ENCODE measurements at regions not wholly inside any gene's neighbourhood (a gene's known extent, or its start where the extent isn't known, plus 50 kb on each side); places are given as distances from the start of the nearest gene placed in this dataset.
"Not testable (repeated sequence)": the region's sequence is repeated elsewhere in the genome, so short reads cannot be mapped to it uniquely, and the experiment has no call there.

DNA sequence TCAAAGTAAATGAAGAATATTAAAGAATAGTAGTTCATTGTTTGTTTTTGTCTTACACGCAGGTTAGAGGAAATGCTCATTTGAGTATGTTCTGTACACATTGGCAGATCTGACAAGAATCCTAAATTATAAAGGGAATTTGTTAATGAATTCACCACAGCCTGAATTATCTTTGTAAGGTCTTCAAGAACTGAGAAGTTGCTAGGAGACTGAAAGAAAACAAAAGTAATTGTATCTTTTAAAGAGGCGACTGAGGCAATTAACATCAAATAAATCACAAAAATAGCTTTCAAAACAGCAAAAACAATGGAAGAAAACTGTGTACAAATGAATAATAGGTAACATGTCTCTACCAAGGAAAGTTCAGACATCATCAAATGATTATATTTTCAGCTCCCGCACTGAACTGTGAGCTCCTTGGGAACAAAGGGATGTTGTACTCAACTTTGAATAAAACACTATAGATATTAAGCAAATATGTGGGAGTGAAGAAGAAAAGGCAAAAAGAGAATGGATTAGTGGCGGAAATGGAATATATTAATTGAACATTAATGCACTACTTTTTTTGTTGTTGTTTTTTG lies 51.7 kb upstream of the ATIC start:
- DNase-seq, result peak; percentile 39

DNA sequence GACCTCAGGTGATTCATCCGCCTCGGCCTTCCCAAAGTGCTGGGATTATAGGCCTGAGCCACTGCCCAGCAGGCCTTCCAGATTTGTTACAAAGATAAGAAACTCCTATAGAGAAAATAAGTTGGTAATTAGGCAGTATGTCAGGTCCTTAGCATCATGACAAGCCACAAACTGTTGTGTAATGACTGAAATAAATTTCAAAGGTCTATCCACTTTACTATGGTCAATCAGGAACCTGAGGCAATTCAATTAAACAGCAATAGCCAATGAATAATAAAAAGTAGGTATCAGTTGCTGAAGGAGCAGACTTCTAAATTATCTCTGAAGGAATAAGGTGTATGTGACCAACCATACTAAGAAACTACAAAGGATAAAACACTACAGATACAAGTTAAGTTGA lies 62.4 kb upstream of the ATIC start:
- DNase-seq, result no peak

DNA sequence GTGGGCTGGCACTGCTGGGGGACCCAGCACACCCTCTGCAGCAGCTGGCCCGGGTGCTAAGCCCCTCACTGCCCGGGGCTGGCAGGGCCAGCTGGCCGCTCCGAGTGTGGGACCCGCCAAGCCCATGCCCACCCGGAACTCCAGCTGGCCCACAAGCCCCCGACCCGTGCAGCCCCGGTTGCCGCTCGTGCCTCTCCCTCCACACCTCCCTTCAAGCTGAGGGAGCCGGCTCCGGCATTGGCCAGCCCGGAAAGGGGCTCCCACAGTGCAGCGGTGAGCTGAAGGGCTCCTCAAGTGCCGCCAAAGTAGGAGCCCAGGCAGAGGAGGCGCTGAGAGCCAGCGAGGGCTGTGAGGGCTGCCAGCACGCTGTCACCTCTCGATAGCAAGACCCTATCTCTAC lies 65.9 kb upstream of the ATIC start:
- DNase-seq, result not testable (repeated sequence)

DNA sequence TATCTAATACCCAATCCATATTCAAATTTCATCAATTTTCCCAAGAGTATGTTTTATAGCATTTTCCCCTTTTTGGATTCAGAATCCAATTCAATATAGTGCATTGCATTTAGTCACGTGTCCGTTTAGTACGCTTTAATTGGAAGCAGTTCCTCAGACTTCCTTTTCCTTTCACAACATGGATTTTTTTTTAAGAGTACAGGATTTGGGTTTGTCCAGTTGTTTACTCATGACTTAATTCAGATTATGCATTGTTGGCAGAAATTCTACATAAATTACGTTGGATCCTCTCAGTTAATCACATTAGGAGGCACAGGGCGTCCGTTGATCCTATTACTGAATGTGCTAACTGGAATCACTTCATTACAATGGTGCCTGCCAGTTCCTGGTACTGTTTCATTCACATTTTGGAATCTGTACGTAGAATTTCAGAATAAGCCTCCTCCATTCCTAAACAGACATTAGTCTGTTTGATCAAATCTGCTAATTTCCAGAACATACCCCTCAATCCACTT lies 70.0 kb upstream of the ATIC start:
- no peak for DNase-seq

DNA sequence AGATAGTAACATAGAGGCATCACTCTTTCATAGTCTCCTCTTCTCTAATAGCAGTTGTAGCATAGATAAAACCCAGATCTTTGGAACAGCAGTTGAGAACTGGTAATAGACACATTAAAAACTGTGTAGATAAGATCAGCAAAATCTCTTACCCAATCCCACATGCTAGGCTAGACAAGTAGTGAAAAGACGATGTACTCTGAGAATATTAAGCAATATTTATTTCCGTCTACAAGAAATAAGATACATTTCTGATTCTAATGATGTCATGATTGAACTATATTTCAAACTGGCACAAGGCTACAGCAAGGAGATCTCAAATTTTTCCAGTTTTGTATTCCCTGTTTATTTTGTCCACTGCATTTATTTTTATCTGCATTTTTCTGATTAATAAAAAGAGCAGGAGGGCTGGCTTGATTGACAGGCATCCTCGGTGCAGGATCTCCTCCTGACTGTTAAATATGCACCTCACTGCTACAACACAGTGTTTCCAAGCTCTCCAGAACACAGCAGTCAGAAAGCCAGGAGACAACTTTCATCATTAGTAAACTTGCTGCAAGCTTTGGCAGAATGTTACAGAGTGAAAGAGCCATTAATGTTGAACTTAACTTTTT lies 73.3 kb upstream of the ATIC start:
- no peak for DNase-seq

DNA sequence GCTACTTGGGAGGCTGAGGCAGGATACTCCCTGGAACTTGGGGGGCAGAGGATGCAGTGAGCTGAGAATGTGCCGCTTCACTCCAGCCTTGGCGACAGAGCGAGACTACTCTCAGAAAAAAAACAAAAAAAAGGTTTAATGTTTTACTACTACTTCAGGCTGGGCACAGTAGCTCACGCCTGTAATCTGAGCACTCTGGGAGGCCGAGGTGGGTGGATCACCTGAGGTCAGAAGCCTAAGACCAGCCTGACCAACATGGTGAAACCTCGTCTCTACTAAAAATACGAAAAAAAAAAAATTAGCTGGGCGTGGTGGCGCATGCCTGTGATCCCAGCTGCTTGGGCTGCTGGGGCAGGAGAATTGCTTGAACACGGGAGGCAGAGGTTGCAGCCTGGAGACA lies 75.7 kb upstream of the ATIC start:
- DNase-seq, result no peak

DNA sequence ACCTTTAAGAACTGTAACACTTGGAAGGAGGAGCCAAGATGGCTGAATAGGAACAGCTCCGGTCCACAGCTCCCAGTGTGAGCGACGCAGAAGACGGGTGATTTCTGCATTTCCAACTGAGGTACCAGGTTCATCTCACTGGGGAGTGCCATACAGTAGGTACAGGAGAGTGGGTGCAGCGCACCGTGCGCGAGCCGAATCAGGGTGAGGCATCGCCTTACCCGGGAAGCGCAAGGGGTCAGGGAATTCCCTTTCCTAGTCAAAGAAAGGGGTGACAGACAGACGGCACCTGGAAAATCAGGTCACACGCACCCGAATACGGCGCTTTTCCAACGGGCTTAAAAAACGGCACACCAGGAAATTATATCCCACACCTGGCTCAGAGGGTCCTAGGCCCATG lies 81.8 kb upstream of the ABCA12 start:
- not testable (repeated sequence) for DNase-seq

DNA sequence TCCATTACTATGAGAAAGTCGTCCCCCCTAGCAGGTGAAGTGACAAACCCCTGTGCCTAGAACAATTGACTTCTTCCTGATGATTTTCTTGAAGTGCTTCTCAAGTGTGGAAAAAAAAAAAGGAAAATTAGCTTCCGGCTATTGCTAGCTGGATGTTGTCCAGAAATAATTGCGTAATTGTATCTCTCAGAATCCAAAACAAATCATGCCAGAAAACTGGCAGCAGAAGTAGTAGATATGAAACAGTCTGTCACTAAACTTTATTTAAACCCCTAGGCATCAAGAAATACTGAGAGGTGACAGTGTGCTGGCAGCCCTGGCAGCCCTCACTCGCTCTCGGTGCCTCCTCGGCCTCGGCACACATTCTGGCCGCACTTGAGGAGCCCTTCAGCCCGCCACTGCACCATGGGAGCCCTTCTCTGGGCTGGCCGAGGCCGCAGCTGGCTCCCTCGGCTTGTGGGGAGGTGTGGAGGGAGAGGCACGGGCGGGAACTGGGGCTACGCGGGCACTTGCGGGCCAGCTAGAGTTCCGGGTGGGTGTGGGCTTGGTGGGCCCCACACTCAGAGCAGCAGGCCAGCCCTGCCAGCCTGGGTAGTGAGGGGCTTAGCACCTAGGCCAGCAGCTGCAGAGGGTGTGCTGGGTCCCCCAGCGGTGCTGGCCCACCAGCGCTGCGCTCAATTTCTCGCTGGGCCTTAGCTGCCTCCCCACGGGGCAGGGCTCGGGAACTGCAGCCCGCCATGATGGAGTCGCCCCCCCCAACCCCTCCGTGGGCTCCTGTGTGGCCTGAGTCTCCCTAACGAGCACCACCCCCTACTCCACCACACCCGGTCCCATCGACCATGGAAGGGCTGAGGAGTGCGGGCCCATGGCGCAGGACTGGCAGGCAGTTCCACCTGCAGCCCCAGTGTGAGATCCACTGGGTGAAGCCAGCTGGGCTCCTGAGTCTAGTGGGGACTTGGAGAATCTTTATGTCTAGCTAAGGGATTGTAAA lies 80.5 kb upstream of the ABCA12 start:
- no peak for DNase-seq

DNA sequence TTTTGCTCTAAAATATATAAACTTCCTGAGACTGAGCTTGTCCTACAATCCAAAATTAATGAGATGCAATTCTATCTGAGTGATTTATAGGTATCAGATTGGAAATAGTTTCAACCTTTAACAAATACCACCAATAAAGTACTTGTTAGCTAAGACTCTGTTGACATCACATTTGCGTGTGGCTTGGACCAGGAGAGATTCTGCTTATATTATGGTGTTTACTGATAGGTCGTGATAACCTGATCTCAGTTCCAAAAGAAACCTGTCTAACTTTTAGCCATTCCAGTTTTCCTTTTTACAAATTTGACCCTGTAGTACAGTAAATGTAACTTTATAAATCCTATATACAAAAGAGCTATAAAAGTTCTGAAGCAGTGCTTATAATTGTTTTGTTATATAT lies 78.4 kb upstream of the ABCA12 start:
- no peak for DNase-seq

DNA sequence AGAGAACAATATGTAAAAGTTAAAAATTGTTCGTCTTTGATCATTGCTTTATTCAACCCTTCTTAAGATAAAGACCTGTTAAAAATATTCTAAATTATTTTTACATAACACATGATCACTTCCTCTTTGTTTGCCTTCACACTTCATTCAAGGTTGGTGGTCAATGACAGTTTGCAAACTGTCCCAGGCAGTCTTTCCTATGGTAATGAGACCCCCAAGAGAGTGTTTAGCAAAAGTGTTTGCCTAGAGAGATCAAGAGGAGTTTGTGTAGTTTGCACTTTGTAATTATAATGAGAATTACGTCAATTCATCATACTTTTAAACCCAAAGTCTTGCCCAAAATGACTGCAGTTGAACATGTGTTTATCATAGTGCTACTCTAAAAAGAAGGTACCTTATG lies 77.2 kb upstream of the ABCA12 start:
- DNase-seq, result no peak

DNA sequence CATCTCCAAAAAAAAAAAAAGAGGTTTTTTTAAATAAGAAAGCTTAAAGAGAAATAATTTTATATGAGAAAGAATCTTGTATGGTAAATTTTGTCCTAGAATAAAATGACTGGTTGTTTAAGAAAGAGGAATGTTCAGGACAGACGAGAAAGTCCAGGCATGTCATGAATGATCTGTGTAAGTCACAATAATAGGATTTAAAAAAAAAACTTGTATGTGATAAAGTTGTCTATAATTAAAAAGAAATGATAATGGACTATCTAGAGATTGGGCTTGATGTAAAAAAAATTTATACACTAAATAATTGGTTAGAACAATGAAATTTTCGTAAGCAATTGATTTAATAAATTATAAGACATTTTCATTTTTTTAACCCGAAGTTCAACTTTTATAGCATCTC lies 71.7 kb upstream of the ABCA12 start:
- DNase-seq, result no peak

DNA sequence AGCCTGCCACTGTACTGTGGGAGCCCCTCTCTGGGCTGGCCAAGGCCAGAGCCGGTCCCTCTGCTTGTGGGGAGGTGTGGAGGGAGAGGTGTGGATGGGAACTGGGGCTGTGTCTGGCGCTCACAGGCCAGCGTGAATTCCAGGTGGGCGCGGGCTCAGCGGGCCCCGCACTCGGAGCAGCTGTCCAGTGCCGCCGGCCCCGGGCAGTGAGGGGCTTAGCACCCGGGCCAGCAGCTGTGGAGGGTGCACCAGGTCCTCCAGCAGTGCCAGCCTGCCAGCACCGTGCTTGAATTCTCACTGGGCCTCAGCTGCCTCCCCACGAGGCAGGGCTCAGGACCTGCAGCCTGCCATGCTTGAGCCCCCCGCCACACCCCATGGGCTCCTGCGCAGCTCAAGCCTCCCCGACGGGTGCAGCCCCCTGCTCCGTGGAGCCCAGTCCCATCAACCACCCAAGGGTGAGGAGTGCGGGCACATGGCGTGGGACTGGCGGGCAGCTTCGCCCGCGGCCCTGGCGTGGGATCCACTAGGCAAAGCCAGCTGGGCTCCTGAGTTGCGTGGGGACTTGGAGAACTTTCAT lies 69.5 kb upstream of the ABCA12 start:
- DNase-seq, result no peak

DNA sequence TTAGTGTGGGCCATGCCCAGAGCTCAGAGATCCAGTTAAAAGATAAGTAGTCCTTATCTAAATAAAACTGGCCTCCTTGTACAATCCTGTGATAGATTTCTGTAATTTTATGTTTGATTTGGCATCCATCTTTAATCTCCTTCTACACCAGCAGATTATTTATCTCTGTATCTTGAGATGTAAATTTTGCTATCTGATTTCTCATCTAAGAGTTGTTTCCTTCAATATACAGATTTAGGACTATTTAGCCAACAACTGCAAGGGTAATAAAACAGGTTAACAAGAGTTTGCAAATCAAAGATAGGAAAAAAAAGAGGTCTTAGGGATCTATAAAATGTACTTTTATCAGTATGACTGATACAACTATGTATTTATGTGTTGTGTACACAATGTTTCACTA lies 68.6 kb upstream of the ABCA12 start:
- DNase-seq, result no peak

DNA sequence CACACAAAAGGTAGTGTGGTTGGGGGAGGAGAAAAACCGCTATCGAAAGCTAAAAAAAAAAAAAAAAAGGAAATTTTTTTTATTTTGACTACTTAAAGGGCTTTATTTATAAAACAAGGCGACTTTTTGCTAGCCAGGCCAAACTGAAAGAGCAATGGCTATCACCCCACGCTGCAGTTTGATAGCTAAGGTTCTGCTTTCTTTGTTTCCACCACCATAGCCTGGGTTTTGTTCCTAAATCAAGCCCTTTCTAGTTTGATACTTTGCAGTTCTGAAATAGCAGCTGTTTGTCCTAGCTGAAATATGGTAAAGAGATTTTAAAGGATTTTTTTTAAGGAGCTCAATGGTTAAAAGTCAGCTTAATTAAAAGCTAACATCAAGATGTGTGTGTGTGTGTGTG lies 67.4 kb upstream of the ABCA12 start:
- no peak for DNase-seq

DNA sequence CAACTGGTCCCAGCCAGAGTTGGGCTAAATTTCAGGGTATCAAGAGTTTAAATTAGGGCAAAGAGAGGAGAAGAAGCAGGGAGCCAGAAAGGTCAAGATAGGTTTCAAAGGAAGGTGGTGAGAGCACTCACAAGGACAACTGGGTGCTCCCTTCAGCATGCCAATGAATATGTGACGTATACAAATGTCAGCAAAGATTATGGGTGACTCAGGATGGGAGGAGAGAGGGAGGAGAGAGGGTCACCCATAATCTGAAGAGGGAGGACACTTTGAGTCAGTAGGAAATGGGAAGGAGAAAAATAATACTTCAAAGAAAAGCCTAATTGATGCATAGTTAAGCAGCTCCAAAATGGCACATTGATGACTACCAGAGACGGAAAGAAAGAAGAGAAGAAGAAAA lies 53.1 kb upstream of the ABCA12 start:
- DNase-seq, result no peak

DNA sequence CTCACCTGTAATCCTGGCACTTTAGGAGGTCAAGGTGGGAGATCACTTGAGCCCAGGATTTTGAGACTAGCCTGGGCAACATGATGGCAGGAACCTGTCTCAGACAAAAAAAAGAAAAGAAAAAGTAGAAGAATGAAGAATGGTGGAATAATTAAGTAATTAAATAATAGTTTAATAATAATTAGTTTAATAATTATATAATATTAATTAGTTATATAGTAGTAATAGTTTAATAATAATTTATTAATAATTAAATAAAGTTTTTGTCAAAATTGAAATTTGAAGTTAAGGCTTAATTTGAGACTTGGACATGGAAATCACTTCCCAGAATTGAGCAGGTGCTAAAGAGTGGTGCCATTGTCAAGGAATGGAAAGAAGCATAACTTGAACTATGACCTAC lies 52.2 kb upstream of the ABCA12 start:
- DNase-seq, result no peak

DNA sequence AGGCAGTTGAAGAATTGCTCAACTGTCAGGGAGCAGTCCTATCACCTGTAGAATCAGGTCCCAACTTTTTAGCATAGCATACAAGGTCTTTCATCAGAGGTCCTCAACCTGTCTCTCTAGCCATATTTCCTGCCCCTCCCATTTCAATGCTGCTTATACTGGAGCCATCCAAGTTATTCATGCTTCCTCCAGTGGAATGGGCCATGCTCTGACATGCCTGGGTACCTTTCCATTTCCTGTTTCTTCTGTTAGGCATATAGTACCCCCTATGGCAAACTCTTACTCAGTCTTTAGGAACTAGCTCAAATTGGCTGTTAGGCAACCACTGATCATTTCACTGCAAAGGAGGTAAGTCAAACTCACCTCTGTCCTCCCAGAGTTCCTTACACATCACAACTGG lies 51.0 kb upstream of the ABCA12 start:
- DNase-seq, result peak; percentile 0
